Bronchial epithelial cell (primary cell): ENCODE measurements at regions not wholly inside any gene's neighbourhood (a gene's known extent, or its start where the extent isn't known, plus 50 kb on each side); places are given as distances from the start of the nearest gene placed in this dataset.

ENCODE experiments used
- DNase-seq: peaks from one replicate; pipeline ENCODE4 v3.0.0-alpha.2; 2010; ENCODE audit warnings: low read depth
- FAIRE-seq: peaks from 2 replicates; lab custom pipeline; 2011; peaks lifted over from hg19 to GRCh38; lab: Jason Lieb, UNC
- H3K27me3 ChIP-seq: 2 replicates; pipeline ENCODE4 v1.5.1; 2011; ENCODE audit warnings: low read length; ENCODE audit not compliant: control insufficient read depth, insufficient read depth
- H3K36me3 ChIP-seq: 2 replicates; pipeline ENCODE4 v1.5.1; 2011; ENCODE audit warnings: low read length; ENCODE audit not compliant: control insufficient read depth, insufficient read depth
- H3K4me3 ChIP-seq: 2 replicates; pipeline ENCODE4 v1.5.1; 2011; ENCODE audit warnings: mild to moderate bottlenecking, low read depth, low read length, control low read depth
- CTCF ChIP-seq: IDR thresholded peaks from 2 replicates; pipeline ENCODE4 v1.5.1; 2011; ENCODE audit warnings: mild to moderate bottlenecking, moderate library complexity, low read length, control low read depth, inconsistent platforms; ENCODE audit not compliant: insufficient read depth, severe bottlenecking

DNA sequence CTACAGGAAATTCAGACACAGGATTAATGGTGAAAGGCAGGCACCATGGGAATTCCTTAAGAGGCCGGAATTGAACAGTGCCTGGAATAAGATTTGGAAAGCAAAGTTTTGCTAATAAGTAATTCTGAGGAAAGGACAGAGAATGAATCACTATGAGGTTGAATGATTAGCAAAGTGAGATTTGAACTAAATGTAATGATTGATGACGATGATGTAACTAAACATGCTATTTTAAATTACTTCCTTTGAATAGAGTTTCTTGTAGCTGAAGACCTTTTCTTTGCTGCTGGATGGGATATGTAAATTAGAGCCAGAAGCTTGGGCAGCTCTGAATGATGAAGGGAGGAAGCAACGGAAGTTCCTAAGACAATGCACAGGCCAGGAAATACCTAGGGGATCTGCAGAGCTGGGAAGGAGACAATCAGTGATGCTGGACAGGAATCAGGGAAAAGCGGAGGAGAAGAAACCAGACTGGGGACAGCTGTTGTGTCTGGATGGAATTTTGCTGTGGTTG, 482.0 kb downstream of the PSAT1 start:
- no peak for TF ChIP-seq CTCF
- Histone ChIP-seq H3K4me3 (no peak overlapping the region), H3K27me3 (no peaks in the 10 kb centered on the region), H3K36me3 (no peaks in the 10 kb centered on the region)
- DNase-seq (no peak), FAIRE-seq (no peak)

DNA sequence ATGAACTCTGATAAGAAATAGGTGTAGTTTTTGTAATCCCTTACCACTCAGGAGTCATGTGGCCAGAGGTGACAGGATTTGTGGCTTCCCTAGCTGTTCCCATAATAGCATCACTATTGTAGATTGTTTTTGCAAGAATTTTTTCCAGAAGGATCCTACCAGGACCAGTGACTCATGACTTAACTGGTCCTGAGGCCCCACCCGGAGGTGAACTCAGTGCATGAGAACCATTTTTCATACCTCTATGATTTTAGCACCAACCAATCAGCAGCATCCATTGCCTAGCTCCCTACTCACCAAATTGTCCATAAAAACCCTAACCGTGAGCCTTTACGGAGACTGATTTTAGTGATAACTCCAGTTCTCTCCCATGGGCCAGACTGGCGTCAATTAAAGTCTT, 484.8 kb downstream of the PSAT1 start:
- FAIRE-seq (no peak), DNase-seq (peak; percentile 31)
- Histone ChIP-seq H3K27me3 (no peaks in the 10 kb centered on the region), H3K4me3 (no peak overlapping the region), H3K36me3 (no peaks in the 10 kb centered on the region)
- no peak for TF ChIP-seq CTCF

DNA sequence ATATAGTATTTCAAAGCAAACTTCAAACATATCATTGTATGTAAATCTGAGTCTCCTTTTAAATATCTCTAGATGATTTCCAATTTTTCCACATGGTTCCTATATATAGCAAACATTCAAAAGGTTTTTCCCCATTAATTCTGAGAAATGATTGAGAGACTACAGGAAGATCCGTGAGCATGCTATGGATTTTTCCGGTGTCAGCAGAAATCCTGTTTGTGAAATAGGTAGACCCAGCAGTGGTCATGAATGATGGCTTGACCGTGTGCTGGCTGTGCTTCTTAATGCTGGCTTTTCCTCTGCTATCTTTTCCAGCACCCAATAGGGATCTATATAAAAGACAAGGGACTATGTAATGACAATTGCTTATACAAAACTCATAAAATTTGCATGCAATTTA, 485.3 kb downstream of the PSAT1 start:
- H3K4me3 ChIP-seq: no peak overlapping the region
- no peak for TF ChIP-seq CTCF
- no peaks in the 10 kb centered on the region for H3K27me3 ChIP-seq
- DNase-seq (no peak), FAIRE-seq (no peak)
- no peaks in the 10 kb centered on the region for H3K36me3 ChIP-seq

- FAIRE-seq (no peak), DNase-seq (no peak)
- no peaks in the 10 kb centered on the region for H3K27me3 ChIP-seq
- no peaks in the 10 kb centered on the region for H3K36me3 ChIP-seq
- TF ChIP-seq CTCF: no peak
- no peak overlapping the region for H3K4me3 ChIP-seq
Measured at GRCh38 chr9:78782858-78783257, 485.9 kb downstream of the PSAT1 start.

GRCh38 chr9:78783743-78784142, 486.8 kb downstream of the PSAT1 start:
- FAIRE-seq (no peak), DNase-seq (peak; percentile 7)
- Histone ChIP-seq H3K27me3 (no peaks in the 10 kb centered on the region), H3K36me3 (no peaks in the 10 kb centered on the region), H3K4me3 (no peak overlapping the region)
- TF ChIP-seq CTCF: peak; percentile 30

GRCh38 chr9:78786794-78787193, 489.9 kb downstream of the PSAT1 start:
- DNase-seq (peak; percentile 7), FAIRE-seq (no peak)

More at GRCh38 chr9:78786794-78787193, 489.9 kb downstream of the PSAT1 start:
- no peaks in the 10 kb centered on the region for H3K36me3 ChIP-seq
- TF ChIP-seq CTCF: no peak
- H3K4me3 ChIP-seq: no peak overlapping the region
- no peaks in the 10 kb centered on the region for H3K27me3 ChIP-seq
